ENCODE measurements at regions not wholly inside any gene's neighbourhood (a gene's known extent, or its start where the extent isn't known, plus 50 kb on each side); places are given as distances from the start of the nearest gene placed in this dataset.
A peak's percentile ranks its signal among the peaks of the same experiment; 100 is the strongest.

- no peak overlapping the region for H3K4me3 ChIP-seq (ENCODE audit: low read length)
- WGBS, 2 experiments (ENCODE audit: insufficient coverage in 1 of 2, insufficient read length in 1 of 2): 92 to 94% methylated on average over 4 of the region's 4 CpGs
- no peaks in the 10 kb centered on the region for H3K27me3 ChIP-seq (ENCODE audit: control insufficient read depth, insufficient read depth, low read length, poor library complexity, severe bottlenecking)
- H3K4me1 Mint-ChIP-seq: peaks cover 3% of the 10 kb centered on the region
- H3K27ac ChIP-seq (ENCODE audit: low read depth, low read length): no peak overlapping the region
- no peaks in the 10 kb centered on the region for H3K36me3 ChIP-seq (ENCODE audit: control insufficient read depth, insufficient read depth, low read length)
- H3K27me3 Mint-ChIP-seq (ENCODE audit: insufficient read depth): peaks cover 10% of the 10 kb centered on the region
- H3K9ac ChIP-seq (ENCODE audit: extremely low read depth, low read length, poor library complexity, severe bottlenecking): no peak overlapping the region
- H3K36me3 Mint-ChIP-seq (ENCODE audit: low read depth): no peaks in the 10 kb centered on the region
- peaks cover 9% of the 10 kb centered on the region for H3K9me3 Mint-ChIP-seq
- H3K9me3 ChIP-seq (ENCODE audit: control insufficient read depth, low read length): peaks cover 13% of the 10 kb centered on the region
- no peak for TF ChIP-seq CTCF (conservative IDR thresholded peaks at IDR 0.05)
- H3K4me1 ChIP-seq (ENCODE audit: control insufficient read depth, insufficient read depth, low read length): no peaks in the 10 kb centered on the region
- no peak overlapping the region for H3K4me3 Mint-ChIP-seq
- no peak for DNase-seq
- H3K27ac Mint-ChIP-seq: no peak overlapping the region
These were observed 287.8 kb downstream of the INHBA start for GRCh38 chr7:41415051-41415450.

GRCh38 chr7:41404375-41405074 lies 298.4 kb downstream of the INHBA start:
- no peaks in the 10 kb centered on the region for H3K27me3 ChIP-seq (ENCODE audit: control insufficient read depth, insufficient read depth, low read length, poor library complexity, severe bottlenecking)

DNA sequence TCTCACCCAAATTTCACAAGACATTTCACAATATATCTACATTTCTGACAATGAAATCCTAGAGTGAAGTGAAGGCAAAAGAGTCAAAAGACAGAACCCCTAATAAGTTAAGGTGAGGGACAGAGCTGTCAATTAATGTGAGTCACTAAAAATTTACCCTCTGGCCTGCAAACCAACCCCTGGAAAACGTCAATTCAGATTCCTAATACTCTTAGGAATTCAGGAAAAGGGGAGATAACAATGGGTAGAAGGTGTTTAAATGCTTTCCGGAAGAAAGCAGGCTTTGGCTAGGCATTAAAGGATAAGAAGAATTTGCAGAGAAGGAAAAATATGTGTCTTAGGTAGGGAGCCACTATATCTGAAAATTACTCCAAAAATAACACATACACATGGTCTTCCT lies 299.6 kb downstream of the INHBA start:
- DNase-seq: no peak
- no peaks in the 10 kb centered on the region for H3K9me3 ChIP-seq (ENCODE audit: control insufficient read depth, low read length)
- no peak overlapping the region for H3K27ac ChIP-seq (ENCODE audit: low read depth, low read length)
- H3K27me3 ChIP-seq (ENCODE audit: control insufficient read depth, insufficient read depth, low read length, poor library complexity, severe bottlenecking): no peaks in the 10 kb centered on the region
- peak overlapping the region; percentile 24 for H3K27ac Mint-ChIP-seq
- peaks cover 4% of the 10 kb centered on the region for H3K4me1 ChIP-seq (ENCODE audit: control insufficient read depth, insufficient read depth, low read length)
- H3K4me1 Mint-ChIP-seq: peaks cover 29% of the 10 kb centered on the region
- H3K36me3 Mint-ChIP-seq (ENCODE audit: low read depth): no peaks in the 10 kb centered on the region
- H3K4me3 ChIP-seq (ENCODE audit: low read length): peak overlapping the region; percentile 7
- TF ChIP-seq CTCF (conservative IDR thresholded peaks at IDR 0.05): no peak
- no peaks in the 10 kb centered on the region for H3K27me3 Mint-ChIP-seq (ENCODE audit: insufficient read depth)
- H3K9me3 Mint-ChIP-seq: no peaks in the 10 kb centered on the region
- no peak overlapping the region for H3K4me3 Mint-ChIP-seq
- 21% methylated on average over 2 of the region's 2 CpGs; no CpG with 5 or more reads in 1 of the 2 experiments for WGBS, 2 experiments (ENCODE audit: insufficient coverage in 1 of 2, insufficient read length in 1 of 2)
- no peaks in the 10 kb centered on the region for H3K36me3 ChIP-seq (ENCODE audit: control insufficient read depth, insufficient read depth, low read length)
- no peak overlapping the region for H3K9ac ChIP-seq (ENCODE audit: extremely low read depth, low read length, poor library complexity, severe bottlenecking)

More at GRCh38 chr7:41404375-41405074, 298.4 kb downstream of the INHBA start:
- H3K27ac ChIP-seq (ENCODE audit: low read depth, low read length): no peak overlapping the region
- H3K4me3 ChIP-seq (ENCODE audit: low read length): no peak overlapping the region
- no peak for TF ChIP-seq CTCF (conservative IDR thresholded peaks at IDR 0.05)
- no peak overlapping the region for H3K4me3 Mint-ChIP-seq
- H3K27me3 Mint-ChIP-seq (ENCODE audit: insufficient read depth): no peaks in the 10 kb centered on the region
- no peak overlapping the region for H3K9ac ChIP-seq (ENCODE audit: extremely low read depth, low read length, poor library complexity, severe bottlenecking)
- H3K9me3 Mint-ChIP-seq: no peaks in the 10 kb centered on the region
- no peaks in the 10 kb centered on the region for H3K9me3 ChIP-seq (ENCODE audit: control insufficient read depth, low read length)
- no peaks in the 10 kb centered on the region for H3K36me3 Mint-ChIP-seq (ENCODE audit: low read depth)
- no peak overlapping the region for H3K27ac Mint-ChIP-seq
- no peaks in the 10 kb centered on the region for H3K36me3 ChIP-seq (ENCODE audit: control insufficient read depth, insufficient read depth, low read length)
- DNase-seq: no peak
- H3K4me1 ChIP-seq (ENCODE audit: control insufficient read depth, insufficient read depth, low read length): peaks cover 4% of the 10 kb centered on the region
- H3K4me1 Mint-ChIP-seq: peaks cover 28% of the 10 kb centered on the region
- 82 to 87% methylated on average over 1 to 3 of the region's 3 CpGs for WGBS, 2 experiments (ENCODE audit: insufficient coverage in 1 of 2, insufficient read length in 1 of 2)
